ENCODE measurements at regions not wholly inside any gene's neighbourhood (a gene's known extent, or its start where the extent isn't known, plus 50 kb on each side); places are given as distances from the start of the nearest gene placed in this dataset.

- TF ChIP-seq CTCF (IDR thresholded peaks at IDR 0.05) (no peak), POLR2AphosphoS5 (IDR thresholded peaks at IDR 0.05) (no peak)
Measured at GRCh38 chr5:12488161-12488560, 583.9 kb upstream of the CTNND2 start.
